ENCODE measurements at regions not wholly inside any gene's neighbourhood (a gene's known extent, or its start where the extent isn't known, plus 50 kb on each side); places are given as distances from the start of the nearest gene placed in this dataset.

DNA sequence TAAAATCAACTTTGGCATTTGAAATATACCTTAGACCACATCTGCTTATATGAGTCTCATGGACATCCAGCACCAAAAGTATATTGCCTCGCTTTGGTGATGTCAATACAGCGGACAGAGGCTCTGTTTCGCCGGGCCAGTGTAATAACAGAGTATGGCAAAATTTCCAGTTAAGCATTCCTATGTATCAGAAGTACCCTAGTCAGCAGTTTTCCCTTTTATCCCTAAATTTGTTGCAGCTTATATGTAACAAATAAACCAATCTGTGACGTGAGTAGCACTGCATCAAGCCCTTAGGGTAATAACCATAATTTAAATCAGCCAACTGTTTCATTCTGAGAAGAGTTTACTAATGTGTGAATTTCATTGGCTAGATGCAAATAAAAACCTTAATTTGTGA lies 585.5 kb upstream of the ADGRB3 start:
- no peak for DNase-seq (ENCODE audit: low read depth)
- TF ChIP-seq, protein P1, sequence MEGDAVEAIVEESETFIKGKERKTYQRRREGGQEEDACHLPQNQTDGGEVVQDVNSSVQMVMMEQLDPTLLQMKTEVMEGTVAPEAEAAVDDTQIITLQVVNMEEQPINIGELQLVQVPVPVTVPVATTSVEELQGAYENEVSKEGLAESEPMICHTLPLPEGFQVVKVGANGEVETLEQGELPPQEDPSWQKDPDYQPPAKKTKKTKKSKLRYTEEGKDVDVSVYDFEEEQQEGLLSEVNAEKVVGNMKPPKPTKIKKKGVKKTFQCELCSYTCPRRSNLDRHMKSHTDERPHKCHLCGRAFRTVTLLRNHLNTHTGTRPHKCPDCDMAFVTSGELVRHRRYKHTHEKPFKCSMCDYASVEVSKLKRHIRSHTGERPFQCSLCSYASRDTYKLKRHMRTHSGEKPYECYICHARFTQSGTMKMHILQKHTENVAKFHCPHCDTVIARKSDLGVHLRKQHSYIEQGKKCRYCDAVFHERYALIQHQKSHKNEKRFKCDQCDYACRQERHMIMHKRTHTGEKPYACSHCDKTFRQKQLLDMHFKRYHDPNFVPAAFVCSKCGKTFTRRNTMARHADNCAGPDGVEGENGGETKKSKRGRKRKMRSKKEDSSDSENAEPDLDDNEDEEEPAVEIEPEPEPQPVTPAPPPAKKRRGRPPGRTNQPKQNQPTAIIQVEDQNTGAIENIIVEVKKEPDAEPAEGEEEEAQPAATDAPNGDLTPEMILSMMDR (IDR thresholded peaks at IDR 0.05; ENCODE audit: insufficient read depth, low read depth, low read length, missing control alignments): no peak
- H3K4me3 ChIP-seq (ENCODE audit: low read length): no peak overlapping the region

DNA sequence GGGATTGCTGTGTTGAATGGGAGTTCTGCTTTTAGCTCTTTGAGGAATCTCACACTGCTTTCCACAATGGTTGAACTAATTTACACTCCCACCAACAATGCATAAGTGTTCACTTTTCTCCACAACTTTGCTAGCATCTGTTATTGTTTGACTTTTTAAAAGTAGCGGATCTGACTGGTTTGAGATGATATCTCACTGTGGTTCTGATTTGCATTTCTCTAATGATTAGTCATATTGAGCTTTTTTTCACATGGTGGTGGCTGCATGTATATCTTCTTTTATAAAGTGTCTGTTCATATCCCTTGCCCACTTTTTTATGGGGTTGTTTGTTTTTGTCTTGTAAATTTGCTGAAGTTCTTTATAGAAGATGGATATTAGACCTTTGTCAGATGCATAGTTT lies 588.3 kb upstream of the ADGRB3 start:
- DNase-seq (ENCODE audit: low read depth): no peak
- TF ChIP-seq, protein P1 (IDR thresholded peaks at IDR 0.05; ENCODE audit: insufficient read depth, low read depth, low read length, missing control alignments): no peak
- H3K4me3 ChIP-seq (ENCODE audit: low read length): no peak overlapping the region

DNA sequence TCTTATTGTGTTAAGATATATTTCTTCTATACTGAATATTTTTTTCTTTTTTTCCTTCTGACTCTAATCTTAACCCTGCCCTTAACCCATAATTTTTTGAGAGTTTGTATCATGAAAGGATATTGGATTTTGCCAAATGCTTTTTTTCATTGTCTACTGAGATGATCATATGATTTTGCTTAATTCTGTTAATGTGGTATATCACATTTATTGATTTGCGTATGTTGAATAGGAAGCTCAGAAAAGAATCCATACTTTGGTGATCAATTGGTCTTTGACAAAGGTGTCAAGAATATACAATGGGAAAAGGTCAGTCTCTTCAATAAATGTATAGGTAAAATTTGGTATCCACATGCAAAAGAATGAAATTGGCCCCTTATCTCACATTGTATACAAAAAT lies 588.8 kb upstream of the ADGRB3 start:
- no peak overlapping the region for H3K4me3 ChIP-seq (ENCODE audit: low read length)
- no peak for DNase-seq (ENCODE audit: low read depth)
- TF ChIP-seq, protein P1 (IDR thresholded peaks at IDR 0.05; ENCODE audit: insufficient read depth, low read depth, low read length, missing control alignments): no peak

DNA sequence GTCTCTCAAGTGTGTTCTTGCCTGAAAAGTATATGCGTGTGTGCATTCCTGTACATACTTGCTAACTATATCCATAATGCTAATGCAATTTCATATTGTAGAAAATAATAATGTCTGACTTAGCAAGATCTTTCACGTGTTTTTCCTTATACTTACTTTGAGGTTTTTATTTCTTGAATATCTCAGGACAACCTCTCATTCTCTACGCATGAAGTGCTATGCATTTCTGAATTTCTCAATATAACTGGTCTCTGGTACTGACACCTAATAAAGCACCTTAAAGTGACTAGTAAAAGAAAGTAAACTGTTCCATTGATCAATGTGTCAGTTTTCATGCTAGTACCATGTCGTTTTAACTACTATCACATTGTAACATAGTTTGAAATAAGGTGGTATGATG lies 589.9 kb upstream of the ADGRB3 start:
- DNase-seq (ENCODE audit: low read depth): no peak
- TF ChIP-seq, protein P1 (IDR thresholded peaks at IDR 0.05; ENCODE audit: insufficient read depth, low read depth, low read length, missing control alignments): no peak
- H3K4me3 ChIP-seq (ENCODE audit: low read length): no peak overlapping the region

DNA sequence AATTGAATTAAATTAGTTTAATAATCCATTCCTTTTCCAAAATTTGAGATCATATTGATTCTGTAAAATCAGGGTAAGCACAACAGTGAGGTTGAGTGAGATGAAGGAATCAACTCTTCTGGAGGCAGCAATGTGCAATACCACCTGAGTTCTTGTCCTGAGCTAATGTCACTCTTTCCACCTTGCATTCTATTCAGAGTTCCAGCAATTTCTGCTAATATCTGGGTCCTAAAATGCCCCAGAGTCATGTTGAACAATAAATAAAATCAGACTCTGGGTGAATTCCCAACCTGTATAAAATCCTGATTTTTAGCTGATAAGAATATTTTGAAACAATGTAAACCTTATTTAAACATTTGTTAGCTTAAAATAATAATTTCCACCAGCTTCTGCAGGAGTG lies 590.8 kb upstream of the ADGRB3 start:
- no peak overlapping the region for H3K4me3 ChIP-seq (ENCODE audit: low read length)
- no peak for DNase-seq (ENCODE audit: low read depth)
- TF ChIP-seq, protein P1 (IDR thresholded peaks at IDR 0.05; ENCODE audit: insufficient read depth, low read depth, low read length, missing control alignments): no peak

DNA sequence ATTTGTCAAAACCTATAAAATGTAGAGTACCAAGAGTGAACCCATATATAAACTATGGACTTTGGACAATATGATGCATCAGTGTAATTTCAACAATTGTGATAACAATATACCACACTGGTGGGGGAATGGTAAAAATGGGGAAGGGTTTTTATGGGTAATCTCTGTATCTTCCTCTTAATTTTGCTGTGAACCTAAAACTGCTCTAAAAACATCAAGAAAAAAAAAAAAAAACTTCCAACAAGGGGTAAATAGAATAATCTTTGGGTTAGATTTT lies 592.0 kb upstream of the ADGRB3 start:
- no peak for DNase-seq (ENCODE audit: low read depth)
- H3K4me3 ChIP-seq (ENCODE audit: low read length): no peak overlapping the region
- TF ChIP-seq, protein P1 (IDR thresholded peaks at IDR 0.05; ENCODE audit: insufficient read depth, low read depth, low read length, missing control alignments): no peak

DNA sequence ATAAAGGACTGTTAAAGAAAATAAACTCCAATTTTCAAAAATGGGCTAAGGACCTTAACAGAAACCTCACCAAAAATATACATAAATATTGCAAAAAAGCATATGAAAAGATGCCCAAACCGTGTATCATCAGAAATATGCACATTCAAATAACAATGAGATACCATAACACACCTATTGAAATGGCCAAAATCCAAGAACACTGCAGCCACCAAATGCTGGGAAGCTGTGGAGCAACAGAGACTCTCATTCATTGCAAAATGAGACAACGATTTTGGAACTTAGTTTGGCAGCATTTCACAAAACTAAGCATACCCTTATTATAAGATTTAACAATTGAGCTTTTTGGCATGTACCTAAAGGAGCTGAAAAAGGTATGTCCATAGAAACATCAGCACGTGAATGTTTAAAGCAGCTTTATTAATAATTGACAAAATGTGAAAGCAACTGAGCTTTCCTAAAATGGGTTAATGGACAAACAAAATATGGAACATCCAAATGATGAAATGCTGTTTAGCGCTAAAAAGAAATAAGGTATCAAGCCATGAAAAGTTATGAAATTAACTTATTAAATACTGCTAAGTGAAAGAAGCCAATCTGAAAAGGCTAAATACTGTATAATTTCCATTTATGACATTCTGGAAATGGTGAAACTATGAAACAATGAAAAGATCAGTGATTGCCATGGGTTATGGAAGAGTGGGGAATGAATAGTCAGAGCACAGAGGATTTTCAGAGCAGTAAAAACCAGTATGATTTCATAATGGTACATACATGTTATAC lies 592.6 kb upstream of the ADGRB3 start:
- no peak overlapping the region for H3K4me3 ChIP-seq (ENCODE audit: low read length)
- DNase-seq (ENCODE audit: low read depth): no peak
- TF ChIP-seq, protein P1 (IDR thresholded peaks at IDR 0.05; ENCODE audit: insufficient read depth, low read depth, low read length, missing control alignments): no peak
